NCI-H345 treated with DMSO at 0.1 percent for 48 hours (cell line): ENCODE measurements at regions not wholly inside any gene's neighbourhood (a gene's known extent, or its start where the extent isn't known, plus 50 kb on each side); places are given as distances from the start of the nearest gene placed in this dataset.
A peak's percentile ranks its signal among the peaks of the same experiment; 100 is the strongest.
"Not testable (repeated sequence)": the region's sequence is repeated elsewhere in the genome, so short reads cannot be mapped to it uniquely, and the experiment has no call there.

Experiments
- DNase-seq: peaks from one replicate; lab custom pipeline; 2025; ENCODE audit not compliant: unreplicated experiment; lab: John Stamatoyannopoulos, UW

DNA sequence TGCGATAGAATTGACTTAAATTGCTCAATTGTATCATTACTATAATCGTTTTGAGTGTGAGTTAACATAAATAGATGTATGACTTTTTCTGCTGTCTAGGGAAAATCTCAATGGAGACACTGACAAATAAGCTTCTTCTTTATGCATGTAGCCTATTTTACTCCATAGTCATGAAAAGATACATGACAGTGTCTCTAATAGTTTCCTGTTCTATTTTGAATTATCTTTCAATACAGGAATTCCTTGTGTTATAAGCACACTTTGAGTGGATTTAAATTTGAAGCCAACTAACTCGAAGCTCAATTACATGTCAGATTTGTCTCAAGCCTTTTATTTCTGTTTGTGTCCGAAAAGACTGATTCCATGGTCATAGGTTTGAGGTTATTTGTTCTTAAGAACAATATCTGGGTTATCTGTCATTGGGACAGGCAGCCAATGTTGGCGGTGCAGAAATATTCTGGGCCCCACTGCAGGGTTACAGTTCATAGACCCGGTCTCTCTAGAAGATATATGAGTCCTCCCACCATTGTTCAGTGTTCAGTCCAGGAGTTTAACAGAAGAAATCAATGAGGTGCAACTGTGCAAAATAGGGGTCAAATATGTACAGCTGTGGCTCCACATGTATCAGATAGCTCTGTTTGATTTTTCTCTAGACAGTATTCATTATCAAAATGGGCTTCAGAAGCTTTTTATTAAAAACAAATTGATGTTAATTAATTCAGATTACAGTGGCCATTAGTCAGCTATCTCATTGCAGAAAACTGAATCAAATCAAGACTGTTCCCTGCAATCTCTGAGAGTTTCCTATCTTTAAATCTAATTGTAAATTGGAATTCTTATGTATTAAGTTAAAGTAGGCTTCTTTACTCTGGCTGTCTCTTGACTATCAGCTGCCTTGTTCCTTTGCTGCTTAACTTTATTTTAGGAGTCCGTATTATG, 1238.8 kb downstream of the NXPH1 start:
- no peak for DNase-seq

DNA sequence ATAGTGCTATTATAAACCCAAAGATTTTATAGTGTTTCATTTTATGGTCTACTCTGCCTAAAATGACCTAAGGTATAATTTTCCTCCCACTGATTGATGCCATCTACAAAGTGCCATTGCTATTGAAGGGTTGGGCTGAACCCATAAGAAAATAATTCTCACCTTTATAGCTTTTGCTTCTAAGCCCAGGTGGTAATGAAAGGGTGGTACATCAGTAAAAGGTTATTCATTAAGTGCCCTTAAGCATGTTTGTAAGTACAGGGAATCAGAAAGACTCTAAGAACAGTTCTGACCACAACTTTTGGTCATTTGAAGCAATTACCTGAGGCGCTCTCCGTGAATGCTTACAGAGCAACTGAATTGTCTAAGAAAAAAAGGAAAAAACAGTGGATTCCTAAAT, 1247.3 kb downstream of the NXPH1 start:
- no peak for DNase-seq

DNA sequence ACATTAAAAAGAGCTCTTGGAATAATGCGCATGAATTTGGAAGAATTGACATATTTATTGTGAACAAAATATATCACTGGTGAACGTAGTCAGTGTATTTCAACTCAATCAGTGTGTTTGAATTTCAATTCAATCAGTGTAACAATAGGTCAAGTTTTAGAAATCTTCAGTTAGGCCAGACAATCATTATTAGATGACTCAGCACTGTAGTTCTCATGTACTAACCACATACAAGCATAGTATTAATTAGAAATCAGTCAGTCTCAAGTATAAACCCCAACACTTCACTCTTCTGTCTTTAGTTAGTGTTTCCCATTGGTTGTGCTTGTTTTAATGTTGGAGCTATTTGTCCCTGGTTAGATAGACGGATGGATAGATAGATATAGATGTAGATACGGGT, 1247.9 kb downstream of the NXPH1 start:
- no peak for DNase-seq

DNA sequence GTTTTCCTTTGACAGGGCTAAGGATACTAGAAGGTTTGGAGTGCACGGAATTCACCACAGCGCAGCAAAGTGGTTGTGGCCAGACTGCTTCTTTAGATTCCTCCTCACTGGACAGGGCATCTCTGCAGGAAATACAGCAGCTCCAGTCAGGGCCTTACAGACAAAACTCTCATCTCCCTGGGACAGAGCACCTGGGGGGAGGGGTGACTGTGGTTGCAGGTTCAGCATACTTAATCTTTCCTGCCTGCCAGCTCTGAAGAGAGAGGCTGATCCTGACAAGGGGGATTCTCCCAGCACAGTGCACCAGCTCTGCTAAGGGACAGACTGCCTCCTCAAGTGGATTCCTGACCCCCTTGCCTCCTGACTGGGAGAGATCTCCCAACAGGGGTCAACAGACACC, 1257.9 kb downstream of the NXPH1 start:
- DNase-seq = no peak

DNA sequence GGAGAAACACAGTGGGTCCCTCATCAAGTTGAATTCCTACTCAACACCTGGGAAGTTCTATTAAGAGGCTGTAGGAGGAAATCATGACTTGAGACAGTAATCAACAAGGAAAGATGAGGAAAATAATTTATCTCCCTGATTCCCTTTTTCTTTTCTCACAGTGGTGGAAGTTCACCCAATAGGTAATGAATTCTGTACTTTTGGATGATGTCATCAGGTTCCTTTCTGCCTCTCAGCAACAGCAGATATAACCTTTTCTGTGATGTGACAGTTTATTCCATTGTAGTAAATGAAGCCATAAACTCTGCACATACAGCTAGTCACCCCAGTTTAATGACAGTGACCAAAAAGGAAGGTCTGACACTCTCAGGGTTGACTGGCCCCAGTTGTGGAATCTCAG, 1265.0 kb downstream of the NXPH1 start:
- no peak for DNase-seq

DNA sequence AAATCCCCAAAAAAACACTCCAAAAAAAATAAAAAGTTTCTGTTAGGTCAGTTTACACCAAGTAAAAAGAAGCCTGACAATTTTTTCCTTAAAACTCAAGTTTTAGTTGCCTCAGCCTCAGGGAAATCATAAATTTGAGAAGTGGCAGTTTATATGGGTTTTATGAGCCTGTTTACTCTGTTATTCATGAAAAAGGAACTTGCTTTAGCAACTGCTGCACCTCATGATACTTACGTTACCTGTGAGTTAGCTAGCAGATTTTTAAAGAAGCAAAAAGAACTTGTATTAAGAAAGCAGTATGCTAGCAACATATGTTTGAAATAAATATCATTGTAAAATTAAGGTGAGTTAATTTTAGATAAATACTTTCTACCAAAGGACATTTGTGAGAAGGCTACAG, 1264.5 kb upstream of the PHF14 start:
- DNase-seq = no peak

DNA sequence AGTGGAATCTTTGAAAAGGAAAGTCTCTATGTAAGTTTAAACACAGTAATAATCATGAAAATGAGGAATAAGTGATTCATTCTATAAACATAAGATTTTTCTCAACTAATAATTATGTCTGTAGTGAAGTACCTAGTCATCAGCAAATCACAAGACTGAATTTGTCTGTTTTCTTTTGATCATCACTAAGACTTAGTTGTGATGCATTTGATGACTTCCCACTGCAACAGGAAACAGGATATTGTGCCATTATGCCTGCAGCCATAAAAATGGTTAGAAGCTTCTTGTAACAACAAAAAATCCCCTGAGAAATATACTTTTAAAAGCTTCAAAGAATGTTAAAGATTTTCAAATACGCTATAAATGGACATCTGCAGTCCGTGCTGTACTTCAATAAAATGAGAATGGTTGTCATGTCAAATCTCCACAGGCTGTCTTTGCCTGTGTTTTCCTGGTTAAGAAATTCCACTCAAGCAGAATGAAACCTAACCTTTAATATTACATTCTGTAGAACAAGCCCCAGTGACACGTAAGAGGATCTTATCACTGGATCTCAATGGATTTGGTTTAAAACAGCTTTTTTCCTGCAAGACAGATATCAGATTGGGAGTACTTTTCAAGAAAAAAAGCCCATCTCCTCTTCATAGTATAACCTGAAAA, 1262.3 kb upstream of the PHF14 start:
- DNase-seq = no peak

DNA sequence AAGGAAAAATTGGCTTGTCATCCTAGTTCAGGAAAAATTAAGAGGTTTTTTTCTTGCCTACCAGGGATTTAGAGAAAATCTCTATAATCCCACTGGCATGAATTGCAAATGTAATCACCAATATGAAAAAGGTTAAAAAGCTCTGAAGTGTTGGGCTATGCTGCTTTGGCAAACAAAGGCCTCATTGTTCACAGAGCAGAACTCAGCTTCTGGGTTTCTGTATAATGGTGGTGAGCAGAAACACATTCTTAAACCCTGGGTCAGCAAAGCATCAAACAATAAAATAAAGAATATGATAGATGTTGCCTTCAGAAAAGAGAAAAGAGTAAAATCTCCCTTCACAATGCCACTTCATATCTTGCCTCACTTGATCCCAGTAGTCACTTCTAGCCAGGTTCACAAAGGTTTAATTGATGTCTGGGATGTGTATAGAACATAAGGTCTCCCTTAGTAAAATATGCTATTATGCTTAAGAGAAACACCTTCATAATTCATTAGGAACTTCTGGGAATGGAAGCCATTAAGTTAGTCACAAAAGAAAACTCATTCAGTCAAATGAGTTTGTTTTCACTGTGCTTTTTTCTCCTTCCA, 1255.5 kb upstream of the PHF14 start:
- DNase-seq = peak; percentile 21

DNA sequence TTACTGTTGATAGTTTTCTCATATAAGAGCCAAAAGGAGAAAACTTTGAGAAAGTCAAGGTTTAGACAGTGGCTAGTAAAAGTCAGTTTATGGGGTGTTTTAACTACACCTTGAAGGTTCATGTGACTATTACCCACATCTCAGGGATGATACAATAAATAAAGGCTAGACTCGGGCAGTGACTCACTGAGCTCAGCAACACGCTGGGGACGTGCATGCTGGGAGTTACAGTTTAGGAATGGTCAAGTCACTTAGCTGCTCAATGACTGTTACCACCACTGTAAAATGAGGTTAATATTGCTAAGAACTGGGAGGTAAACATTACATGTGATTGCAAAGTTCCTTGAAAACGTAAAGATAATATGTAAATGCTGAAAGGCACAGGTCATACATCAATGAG, 1254.4 kb upstream of the PHF14 start:
- no peak for DNase-seq

DNA sequence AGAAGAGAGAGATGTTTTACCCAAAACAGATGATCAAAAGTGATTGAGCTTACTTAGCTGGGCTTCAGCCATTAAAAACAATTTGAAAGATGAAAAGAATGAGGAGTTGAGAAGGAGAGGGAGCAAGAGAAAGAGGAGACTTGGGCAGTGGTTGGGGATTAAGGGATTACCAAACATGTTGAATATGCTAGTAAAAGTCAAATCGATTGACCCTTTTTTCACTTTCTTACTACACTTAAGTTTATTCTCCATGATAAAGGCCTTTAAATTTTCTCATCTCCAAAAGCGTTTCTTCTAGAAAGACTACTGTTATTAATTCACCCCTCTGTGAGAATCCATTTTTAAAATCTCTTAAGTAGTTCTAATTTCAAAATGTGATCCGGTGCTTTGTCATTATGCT, 1254.0 kb upstream of the PHF14 start:
- DNase-seq = no peak

DNA sequence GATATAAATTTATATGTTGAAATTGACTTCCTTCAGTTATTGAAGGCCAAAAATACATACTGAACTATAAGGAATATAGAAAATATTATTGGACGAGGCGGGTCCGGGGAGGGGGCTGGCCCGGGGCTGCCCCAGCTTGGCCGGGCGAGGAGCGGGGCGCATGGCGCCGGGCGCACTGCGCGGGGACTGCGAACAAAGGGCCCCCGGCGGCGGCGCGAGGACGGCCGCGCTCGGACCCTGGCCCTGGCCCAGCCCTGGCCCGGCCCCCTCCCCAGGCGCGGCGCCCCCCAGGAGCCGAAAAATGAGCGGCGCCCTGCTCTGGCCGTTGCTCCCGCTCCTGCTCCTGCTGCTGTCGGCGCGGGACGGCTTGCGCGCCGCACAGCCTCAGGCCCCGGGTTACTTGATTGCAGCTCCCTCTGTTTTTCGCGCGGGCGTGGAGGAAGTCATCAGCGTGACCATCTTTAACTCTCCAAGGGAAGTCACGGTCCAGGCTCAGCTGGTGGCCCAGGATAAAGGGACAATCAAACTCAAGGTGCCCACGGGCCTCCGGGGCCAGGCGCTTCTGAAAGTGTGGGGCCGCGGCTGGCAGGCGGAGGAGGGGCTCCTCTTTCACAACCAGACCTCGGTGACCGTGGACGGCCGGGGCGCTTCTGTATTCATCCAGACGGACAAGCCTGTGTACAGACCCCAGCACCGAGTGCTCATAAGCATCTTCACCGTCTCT, 1247.6 kb upstream of the PHF14 start:
- not testable (repeated sequence) for DNase-seq

DNA sequence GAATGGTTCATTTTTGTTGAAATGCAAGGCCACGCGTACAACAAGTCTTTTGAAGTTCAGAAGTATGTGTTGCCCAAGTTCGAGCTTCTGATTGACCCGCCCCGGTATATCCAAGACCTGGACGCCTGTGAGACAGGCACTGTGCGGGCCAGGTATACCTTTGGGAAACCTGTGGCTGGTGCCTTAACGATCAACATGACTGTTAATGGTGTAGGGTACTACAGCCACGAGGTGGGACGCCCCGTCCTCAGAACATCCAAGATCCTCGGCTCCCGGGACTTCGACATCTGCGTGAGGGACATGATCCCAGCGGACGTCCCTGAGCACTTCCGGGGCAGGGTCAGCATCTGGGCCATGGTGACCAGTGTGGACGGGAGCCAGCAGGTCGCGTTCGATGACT, 1246.9 kb upstream of the PHF14 start:
- not testable (repeated sequence) for DNase-seq

DNA sequence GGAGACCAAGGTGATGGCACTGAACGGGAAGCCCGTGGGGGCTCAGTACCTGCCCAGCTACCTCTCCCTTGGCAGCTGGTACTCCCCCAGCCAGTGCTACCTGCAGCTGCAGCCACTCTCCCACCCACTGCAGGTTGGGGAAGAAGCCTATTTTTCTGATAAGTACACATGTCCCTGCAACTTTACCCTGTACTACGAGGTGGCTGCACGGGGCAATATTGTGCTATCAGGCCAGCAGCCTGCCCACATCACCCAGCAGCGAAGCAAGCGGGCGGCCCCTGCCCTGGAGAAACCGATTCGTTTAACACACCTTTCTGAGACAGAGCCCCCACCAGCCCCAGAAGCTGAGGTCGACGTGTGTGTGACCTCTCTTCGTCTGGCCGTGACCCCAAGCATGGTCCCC, 1246.2 kb upstream of the PHF14 start:
- not testable (repeated sequence) for DNase-seq

DNA sequence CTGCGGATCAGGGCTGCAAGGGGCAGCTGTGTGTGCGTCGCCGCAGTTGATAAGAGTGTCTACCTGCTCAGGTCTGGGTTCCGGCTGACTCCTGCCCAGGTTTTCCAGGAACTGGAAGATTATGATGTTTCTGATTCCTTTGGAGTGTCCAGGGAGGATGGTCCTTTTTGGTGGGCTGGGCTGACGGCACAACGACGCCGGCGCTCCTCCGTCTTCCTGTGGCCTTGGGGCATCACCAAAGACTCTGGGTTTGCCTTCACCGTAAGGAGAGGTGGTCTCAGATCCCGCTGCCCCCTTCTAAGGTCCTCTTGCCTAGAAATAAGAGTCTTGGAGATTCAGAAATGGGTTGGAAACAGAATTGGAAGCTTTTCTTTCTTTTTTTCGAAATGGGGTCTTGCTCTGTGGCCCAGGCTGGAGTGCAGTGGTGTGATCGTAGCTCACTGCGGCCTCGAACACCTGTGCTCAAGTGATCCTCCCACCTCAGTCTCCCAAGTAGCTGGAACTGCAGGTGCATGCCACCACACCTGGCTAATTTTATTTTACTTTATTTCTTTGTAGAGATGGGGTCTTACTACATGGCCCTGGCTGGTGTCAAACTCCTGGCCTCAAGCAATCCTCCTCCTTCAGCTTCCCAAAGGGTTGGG, 1245.5 kb upstream of the PHF14 start:
- DNase-seq = not testable (repeated sequence)

DNA sequence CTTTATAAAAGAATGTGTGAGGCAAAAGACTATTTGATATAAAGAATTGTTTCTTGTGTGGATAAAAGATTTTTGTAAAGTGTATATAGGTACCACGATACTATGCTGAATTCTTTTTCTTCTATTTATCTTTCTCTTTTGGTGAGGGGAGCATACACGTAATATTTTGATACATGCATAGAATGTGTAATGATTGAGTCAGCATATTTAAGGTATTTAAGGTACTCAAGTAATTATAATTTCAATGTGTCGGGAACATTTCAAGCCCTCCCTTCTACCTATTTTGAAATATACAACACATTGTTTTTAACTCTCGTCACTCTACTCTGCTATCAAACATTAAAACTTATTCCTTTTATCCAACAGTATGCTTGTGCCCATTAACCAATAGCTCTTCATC, 1221.6 kb upstream of the PHF14 start:
- DNase-seq = no peak

DNA sequence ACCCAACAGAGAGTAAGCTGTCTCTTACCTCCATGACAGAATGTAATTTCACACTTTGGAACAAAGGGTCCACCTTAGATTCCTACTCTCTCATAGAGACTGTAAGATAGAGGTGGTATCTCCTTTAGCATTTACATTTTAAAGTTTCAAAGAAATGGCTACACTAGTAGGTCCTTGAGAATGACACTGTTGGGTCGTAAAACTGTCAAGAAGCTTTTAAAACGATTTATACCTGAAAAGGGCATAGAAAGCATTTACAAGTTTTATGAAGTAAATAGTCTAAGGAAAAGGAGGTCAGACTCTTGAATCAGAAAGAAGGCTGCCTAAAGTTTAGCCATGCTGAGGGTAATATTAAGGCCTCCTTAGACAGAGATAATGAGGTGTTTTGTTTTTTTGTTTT, 1212.4 kb upstream of the PHF14 start:
- no peak for DNase-seq

DNA sequence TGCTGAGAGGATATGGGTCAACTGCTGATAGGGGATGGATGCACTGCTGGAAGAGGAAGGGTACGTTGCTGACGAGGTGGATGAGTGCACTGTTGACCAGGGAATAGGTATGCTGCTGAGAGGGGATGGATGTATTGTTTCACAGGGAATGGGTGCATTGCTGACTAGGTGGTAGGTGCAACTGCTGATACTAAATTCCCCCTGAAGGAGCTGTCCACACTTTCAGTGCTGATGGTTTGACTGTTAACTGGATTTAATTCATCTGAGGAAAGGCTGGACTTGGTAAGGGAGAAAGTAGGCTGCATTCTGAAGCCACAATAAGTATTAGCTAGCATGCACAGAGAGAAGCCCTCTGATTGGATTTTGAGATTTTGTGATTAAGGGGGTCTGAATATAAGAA, 1196.8 kb upstream of the PHF14 start:
- DNase-seq = no peak

DNA sequence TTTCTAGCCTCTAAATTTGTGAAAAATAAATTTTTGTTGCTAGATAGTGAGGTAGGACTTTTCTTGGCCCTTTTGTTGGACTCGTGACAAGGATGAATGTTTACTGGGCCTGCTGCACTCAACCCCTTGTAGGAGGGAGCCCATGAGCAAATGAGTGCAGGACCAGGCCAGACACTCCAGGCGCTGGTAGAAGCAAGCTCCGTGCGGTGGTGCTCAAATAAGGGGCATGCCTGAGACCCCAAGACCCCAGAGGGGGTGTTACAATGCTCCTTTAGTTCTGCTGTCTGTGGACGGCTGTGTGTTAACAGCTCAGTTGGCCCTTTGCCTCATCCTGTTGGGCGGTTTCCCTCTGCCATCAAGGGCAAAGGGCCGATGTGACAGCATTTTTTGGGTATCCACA, 1195.3 kb upstream of the PHF14 start:
- DNase-seq = no peak

DNA sequence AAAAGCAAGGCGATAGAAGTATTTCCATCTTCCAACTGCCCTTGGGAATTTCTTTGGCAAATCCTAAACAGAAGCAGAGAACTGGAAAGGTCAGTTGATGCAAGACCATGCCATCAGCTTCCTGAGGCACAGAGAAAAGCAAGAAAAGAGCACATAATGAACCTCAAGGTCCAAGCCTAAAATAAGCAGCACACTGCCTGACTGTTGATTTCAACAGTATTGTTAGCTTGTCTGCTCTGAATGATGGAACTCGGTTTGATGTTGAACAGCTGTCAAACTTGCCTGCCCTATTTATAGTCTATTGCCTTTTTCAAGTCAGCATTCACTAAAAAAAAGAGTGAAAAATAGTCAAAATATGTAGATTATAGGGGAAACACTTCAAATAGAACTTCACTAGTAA, 1192.0 kb upstream of the PHF14 start:
- no peak for DNase-seq

DNA sequence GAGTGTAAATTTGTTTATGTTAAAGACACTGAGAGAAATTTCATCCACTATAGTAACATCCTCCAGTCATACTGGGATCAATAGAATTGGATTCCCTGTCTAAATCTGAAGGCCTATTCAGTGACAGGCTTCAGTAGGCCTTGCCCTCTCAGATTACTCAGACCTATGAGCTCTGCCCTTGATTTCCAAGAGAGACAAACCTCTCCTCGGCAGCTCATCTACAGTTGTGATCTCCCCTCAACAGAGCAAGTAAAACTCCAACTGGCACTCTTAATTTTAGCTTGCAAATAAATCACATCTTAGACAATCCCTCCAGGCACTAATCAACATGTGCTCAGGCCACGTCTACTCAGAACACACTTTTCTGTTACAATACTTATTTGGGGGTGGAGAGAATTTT, 1191.4 kb upstream of the PHF14 start:
- DNase-seq = no peak

DNA sequence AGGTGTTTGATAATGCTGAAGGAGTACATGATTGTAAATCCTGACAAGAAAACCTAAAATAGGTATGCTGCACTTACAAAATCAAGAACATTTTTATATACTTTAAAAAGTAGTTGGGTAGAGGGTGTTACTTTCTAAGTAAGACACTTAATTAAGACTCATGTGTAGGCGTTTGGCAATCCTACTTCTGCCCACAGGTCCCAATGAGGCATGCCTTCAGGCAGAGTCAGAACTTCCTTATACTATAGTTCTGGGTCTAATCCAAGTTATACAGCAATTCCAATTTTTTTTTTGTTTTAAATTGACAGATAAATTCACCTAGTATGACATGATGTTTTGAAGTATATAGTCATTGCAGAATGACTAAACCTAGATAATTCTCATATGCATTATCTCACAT, 1188.5 kb upstream of the PHF14 start:
- no peak for DNase-seq
